Heart right ventricle (tissue), 16 donors: ENCODE measurements at regions not wholly inside any gene's neighbourhood (a gene's known extent, or its start where the extent isn't known, plus 50 kb on each side); places are given as distances from the start of the nearest gene placed in this dataset.

Experiments used
- ATAC-seq, 8 donors: fragments of 200-7000 bp; cut with Tn5 transposase; one replicate each; pipeline ENCODE4 v1.9.1; 2020; ENCODE audit warnings: mild to moderate bottlenecking in 8 of 8, moderate library complexity in 8 of 8, moderate number of reproducible peaks in 1 of 8
- DNase-seq, 2 donors: peaks; one replicate each; pipeline ENCODE4 v3.0.0-alpha.2; 2020
- H3K27ac ChIP-seq, 10 donors: fragments of 200-600 bp; sonication (generic) in 2 of 10; one replicate each; pipeline versions ENCODE4 v1.5.0 to v1.8.0; 2020 to 2022; ENCODE audit warnings: mild to moderate bottlenecking in 3 of 10
- H3K27me3 ChIP-seq, 7 donors: fragments of 200-600 bp; one replicate each; pipeline ENCODE4 v1.8.0; 2021 to 2022; ENCODE audit warnings: mild to moderate bottlenecking in 2 of 7
- H3K36me3 ChIP-seq, 9 donors: fragments of 200-600 bp; sonication (generic) in 1 of 9; one replicate each; pipeline versions ENCODE4 v1.5.0 to v1.8.0; 2020 to 2022; ENCODE audit warnings: mild to moderate bottlenecking in 2 of 9
- H3K4me1 ChIP-seq, 9 donors: fragments of 200-600 bp; sonication (generic) in 1 of 9; one replicate each; pipeline versions ENCODE4 v1.5.0 to v1.8.0; 2020 to 2022; ENCODE audit warnings: mild to moderate bottlenecking in 4 of 9
- H3K4me3 ChIP-seq, 10 donors: fragments of 200-600 bp; sonication (generic) in 2 of 10; one replicate each; pipeline versions ENCODE4 v1.5.0 to v1.8.0; 2020 to 2022; ENCODE audit warnings: mild to moderate bottlenecking in 7 of 10, moderate library complexity in 2 of 10
- H3K9me3 ChIP-seq, 11 donors: fragments of 200-600 bp in 10 of 11; sonication (generic) in 2 of 11; one replicate each; pipeline versions ENCODE4 v1.5.0 to v1.8.0; 2013 to 2022; ENCODE audit warnings: mild to moderate bottlenecking in 2 of 11, control low read depth in 1 of 11, moderate library complexity in 1 of 11
- CTCF ChIP-seq, 9 donors: fragments of 200-600 bp; sonication (generic) in 2 of 9; IDR thresholded peaks; one replicate each; pipeline versions ENCODE4 v1.5.0 to v1.8.0; 2021 to 2022; ENCODE audit warnings: antibody characterized with exemption in 9 of 9, mild to moderate bottlenecking in 5 of 9, moderate library complexity in 1 of 9
- WGBS, 2 donors: extraction: QIAGEN DNeasy Blood & Tissue Kit; methylation state at CpG; one replicate each; pipeline ENCODE4 v1.1.7; 2013; ENCODE audit warnings: inconsistent platforms in 1 of 2; 5-methylcytosine and 5-hydroxymethylcytosine counted together
- intact Hi-C, 10 donors: fragments of 100-400 bp; cut with DNase I; formaldehyde crosslinking; loops; one replicate each; pipeline versions ENCODE4 v1.11.1 to v1.14.2; 2022
- donor health status: Arrhythmogenic right ventricular cardiomyopathy.
- donor health status: ischemic (EF 13 %, LVEDD 7.1; RV severe dilation, severe dysfunction).
- donor health status: healthy with polysubstance abuse.
- donor health status: DM: no; HTN: yes; CAD: no.
- donor health status: DM: no; HTN: no; CAD: no.
- donor health status: ischemic (EF 25% LVEDD 6.9; RV normal size, moderate dysfunction).
- donor health status: ischemic (EF 25% LVEDD 5.7; RV mildly dilated, moderate dysfunction).
- donor health status: healthy.
- donor health status: DM: yes; HTN: yes; CAD: no.
- donor health status: Ischemic cardiomyopathy.
- donor health status: ischemic (EF 35%, LVEDD 5.7; RV mildly dilated, moderate dysfunction).
- donor health status: nonischemic (EF 11% LVEDD 7.7; RV severe dilation, severe dysfunction).
- donor health status: DM: yes; HTN: yes; CAD: no.
- donor health status: PGD.
- donor health status: ischemic (EF 29% LVEDD 5.4; RV normal size, mild dysfunction).
- donor health status: nonischemic (EF 23%, LVEDD 6.1; RV moderate dilation, normal function).

- intact Hi-C loops, result no loop called here
- ATAC-seq (no peak), DNase-seq (no peak)
- 75 to 79% methylated on average over 3 of the region's 3 CpGs for WGBS, 2 donors
- H3K36me3 ChIP-seq, result no peaks in the 10 kb centered on the region
- H3K4me1 ChIP-seq, result no peaks in the 10 kb centered on the region
- no peaks in the 10 kb centered on the region for H3K27me3 ChIP-seq
- TF ChIP-seq CTCF (IDR thresholded peaks at IDR 0.05), result no peak
- H3K9me3 ChIP-seq, result peaks cover 0 to 44% (median 0%) of the 10 kb centered on the region in 11 donors
- H3K4me3 ChIP-seq, result no peak overlapping the region
- H3K27ac ChIP-seq, result no peak overlapping the region
Observed at GRCh38 chr5:12488161-12488560, 583.9 kb upstream of the CTNND2 start.

- no peak for TF ChIP-seq CTCF (IDR thresholded peaks at IDR 0.05)
- H3K27ac ChIP-seq, result no peak overlapping the region
- DNase-seq (no peak), ATAC-seq (no peak)
- 72 to 76% methylated on average over 3 of the region's 3 CpGs for WGBS, 2 donors
- no peaks in the 10 kb centered on the region for H3K36me3 ChIP-seq
- H3K4me1 ChIP-seq, result no peaks in the 10 kb centered on the region
- H3K9me3 ChIP-seq, result peaks cover 0 to 13% (median 0%) of the 10 kb centered on the region in 11 donors
- H3K4me3 ChIP-seq, result no peak overlapping the region
- H3K27me3 ChIP-seq, result no peaks in the 10 kb centered on the region
- intact Hi-C loops, result no loop called here
Observed at GRCh38 chr5:12480487-12480886, 576.2 kb upstream of the CTNND2 start.

DNA sequence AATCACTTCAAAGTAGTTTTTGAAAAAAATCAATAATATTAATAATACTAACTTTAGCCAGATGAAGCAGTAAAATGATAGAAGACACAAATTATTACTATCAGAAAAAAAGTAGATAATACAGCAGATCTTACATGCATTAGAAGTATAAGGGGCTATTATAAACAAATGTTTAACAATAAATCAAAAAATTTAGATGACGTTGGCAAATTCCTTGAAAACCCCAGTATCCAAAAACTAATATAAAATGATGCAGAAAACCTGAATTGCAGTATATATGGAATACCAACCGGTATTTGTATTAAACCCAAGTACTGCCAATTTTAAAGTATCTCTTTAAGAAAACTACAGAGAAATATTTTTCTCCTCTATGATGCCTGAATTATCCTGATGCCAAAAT, 573.3 kb upstream of the CTNND2 start:
- Histone ChIP-seq H3K9me3 (peaks cover 0 to 16% (median under 1%) of the 10 kb centered on the region in 11 donors), H3K27me3 (no peaks in the 10 kb centered on the region), H3K36me3 (no peaks in the 10 kb centered on the region), H3K4me3 (no peak overlapping the region), H3K4me1 (no peaks in the 10 kb centered on the region), H3K27ac (no peak overlapping the region)
- TF ChIP-seq CTCF (IDR thresholded peaks at IDR 0.05), result no peak
- no peak for ATAC-seq
- WGBS, 2 donors, result 88 to 91% methylated on average over 2 of the region's 2 CpGs
- DNase-seq, result no peak
- intact Hi-C loops, result loop anchor here in 1 of 10 donors (5.0 kb wide), 1 partner anchor 275 kb away; no protein-coding TSS in a partner anchor

- Histone ChIP-seq H3K4me3 (no peak overlapping the region), H3K9me3 (peaks cover 0 to 54% (median 17%) of the 10 kb centered on the region in 11 donors), H3K4me1 (no peaks in the 10 kb centered on the region), H3K27me3 (no peaks in the 10 kb centered on the region), H3K27ac (no peak overlapping the region), H3K36me3 (no peaks in the 10 kb centered on the region)
- TF ChIP-seq CTCF (IDR thresholded peaks at IDR 0.05), result no peak
- no peak for ATAC-seq
- intact Hi-C loops, result no loop called here
- DNase-seq, result no peak
- WGBS, 2 donors, result 88 to 90% methylated on average over 4 of the region's 4 CpGs
Observed at GRCh38 chr5:12467799-12468198, 563.6 kb upstream of the CTNND2 start.
